IMR-90 (cell line): ENCODE measurements at regions not wholly inside any gene's neighbourhood (a gene's known extent, or its start where the extent isn't known, plus 50 kb on each side); places are given as distances from the start of the nearest gene placed in this dataset.

Experiments used
- ATAC-seq: fragments of 200-7000 bp; cut with Tn5 transposase; 2 replicates; pipeline ENCODE4 v1.9.1; 2020; ENCODE audit warnings: low read depth, mild to moderate bottlenecking, moderate library complexity
- BruUV-seq: library from RNA; stranded (reverse); fragments of 400-500 nt; replicated peaks from 2 replicates; lab custom pipeline; 2021; lab: Mats Ljungman, UMichigan
- CTCF ChIA-PET: fragments of 300-600 bp; formaldehyde crosslinking; extraction: SDS; loops from one replicate; lab custom pipeline; 2021; ENCODE audit warnings: antibody characterized with exemption; lab: Yijun Ruan, JAX
- POLR2A ChIA-PET: fragments of 300-600 bp; sonication (Branson Sonifier 250); formaldehyde crosslinking; loops from one replicate; lab custom pipeline; 2022; ENCODE audit warnings: antibody characterized with exemption; ENCODE audit not compliant: unreplicated experiment; lab: Charles Lee
- DNase-seq: peaks from one replicate; pipeline ENCODE4 v3.0.0; 2013
- H2AFZ ChIP-seq: replicated peaks from 2 replicates; pipeline ENCODE3; 2013; ENCODE audit warnings: low read length, mild to moderate bottlenecking; ENCODE audit not compliant: poor library complexity
- H2AK5ac ChIP-seq: 2 replicates; pipeline ENCODE4 v1.6.1; 2013; ENCODE audit warnings: low read depth, low read length, inconsistent platforms
- H2AK9ac ChIP-seq: replicated peaks from 2 replicates; pipeline ENCODE3; 2013; ENCODE audit warnings: mild to moderate bottlenecking, low read depth, low read length, moderate library complexity; ENCODE audit not compliant: poor library complexity
- H2BK120ac ChIP-seq: 2 replicates; pipeline ENCODE4 v1.6.1; 2013; ENCODE audit warnings: low read depth, low read length, inconsistent platforms
- H2BK15ac ChIP-seq: 3 replicates; pipeline ENCODE4 v1.6.1; 2013; ENCODE audit warnings: low read depth, low read length, inconsistent platforms
- H2BK20ac ChIP-seq: 2 replicates; pipeline ENCODE4 v1.6.1; 2013; ENCODE audit warnings: low read depth, mild to moderate bottlenecking, inconsistent platforms, low read length, moderate library complexity
- H2BK5ac ChIP-seq: 2 replicates; pipeline ENCODE4 v1.6.1; 2013; ENCODE audit warnings: mild to moderate bottlenecking, low read depth, low read length, inconsistent platforms; ENCODE audit not compliant: poor library complexity, severe bottlenecking
- H3K14ac ChIP-seq: replicated peaks from 2 replicates; pipeline ENCODE4 v1.6.1; 2013; ENCODE audit warnings: low read depth, low read length, inconsistent platforms
- H3K18ac ChIP-seq: 2 replicates; pipeline ENCODE4 v1.6.1; 2013; ENCODE audit warnings: low read depth, low read length, control low read depth
- H3K23ac ChIP-seq: 2 replicates; pipeline ENCODE4 v1.6.1; 2013; ENCODE audit warnings: low read depth, low read length, inconsistent platforms
- H3K27ac ChIP-seq: 2 replicates; pipeline ENCODE4 v1.5.1; 2013; ENCODE audit warnings: mild to moderate bottlenecking, control low read depth, low read length; ENCODE audit not compliant: insufficient read depth
- H3K27me3 ChIP-seq: 2 replicates; pipeline ENCODE4 v1.6.1; 2013; ENCODE audit warnings: low read length; ENCODE audit not compliant: control insufficient read depth, insufficient read depth
- H3K36me3 ChIP-seq: 2 replicates; pipeline ENCODE4 v1.6.1; 2013; ENCODE audit warnings: low read length, mixed read lengths; ENCODE audit not compliant: control insufficient read depth, insufficient read depth
- H3K4ac ChIP-seq: 2 replicates; pipeline ENCODE4 v1.6.1; 2013; ENCODE audit warnings: low read depth, low read length, inconsistent platforms
- H3K4me1 ChIP-seq: 2 replicates; pipeline ENCODE4 v1.6.1; 2013; ENCODE audit warnings: low read length, mixed read lengths; ENCODE audit not compliant: control insufficient read depth, insufficient read depth
- H3K4me2 ChIP-seq: 2 replicates; pipeline ENCODE4 v1.6.1; 2013; ENCODE audit warnings: low read depth, mild to moderate bottlenecking, control low read depth, low read length, moderate library complexity
- H3K4me3 ChIP-seq: 2 replicates; pipeline ENCODE4 v1.5.1; 2013; ENCODE audit warnings: low read depth, mild to moderate bottlenecking, control low read depth, low read length, moderate library complexity; ENCODE audit not compliant: insufficient read depth
- H3K56ac ChIP-seq: 2 replicates; pipeline ENCODE4 v1.6.1; 2013; ENCODE audit warnings: low read length, inconsistent platforms; ENCODE audit not compliant: insufficient read depth; ENCODE audit errors: extremely low read depth
- H3K79me1 ChIP-seq, 2 experiments: 2 replicates each; pipeline ENCODE4 v1.6.1; 2013; ENCODE audit warnings: low read length in 2 of 2, inconsistent platforms in 1 of 2, low read depth in 1 of 2
- H3K9ac ChIP-seq: 2 replicates; pipeline ENCODE4 v1.6.1; 2013; ENCODE audit warnings: low read depth, low read length, control low read depth
- H3K9me1 ChIP-seq: 2 replicates; pipeline ENCODE4 v1.6.1; 2013; ENCODE audit warnings: low read length, inconsistent platforms; ENCODE audit not compliant: insufficient read depth
- H3K9me3 ChIP-seq: 2 replicates; pipeline ENCODE4 v1.6.1; 2013; ENCODE audit warnings: low read length; ENCODE audit not compliant: control insufficient read depth, insufficient read depth
- H4K20me1 ChIP-seq: 2 replicates; pipeline ENCODE4 v1.6.1; 2013; ENCODE audit warnings: low read length, inconsistent platforms; ENCODE audit not compliant: insufficient read depth
- H4K5ac ChIP-seq: 2 replicates; pipeline ENCODE4 v1.6.1; 2013; ENCODE audit warnings: mild to moderate bottlenecking, low read depth, low read length, control low read depth
- H4K8ac ChIP-seq, 2 experiments: 2 replicates each; pipeline ENCODE4 v1.6.1; 2013; ENCODE audit warnings: low read depth in 2 of 2, low read length in 2 of 2, control low read depth in 1 of 2, inconsistent platforms in 1 of 2
- H4K91ac ChIP-seq: 2 replicates; pipeline ENCODE4 v1.6.1; 2013; ENCODE audit warnings: low read depth, low read length, inconsistent platforms; ENCODE audit not compliant: insufficient read depth
- MXI1 ChIP-seq: IDR thresholded peaks from 2 replicates; pipeline ENCODE4 v1.6.1; 2012; ENCODE audit warnings: low read depth, mild to moderate bottlenecking, low read length, moderate library complexity, borderline replicate concordance
- NFE2L2 ChIP-seq: fragments of 150-350 bp; IDR thresholded peaks from 2 replicates; pipeline ENCODE4 v1.6.1; 2016; ENCODE audit warnings: low read depth, mild to moderate bottlenecking, low read length
- RCOR1 ChIP-seq: IDR thresholded peaks from 2 replicates; pipeline ENCODE4 v1.6.1; 2012; ENCODE audit warnings: mild to moderate bottlenecking, low read length, improper control_type of control experiment; ENCODE audit not compliant: insufficient replicate concordance
- RFX5 ChIP-seq: IDR thresholded peaks from 2 replicates; pipeline ENCODE4 v1.8.0; 2012; ENCODE audit warnings: low read depth, mild to moderate bottlenecking, low read length, moderate library complexity
- WGBS, 2 experiments: methylation state at CpG; one replicate each; pipeline versions ENCODE4 v1.1.5 to v1.1.7; 2013; ENCODE audit warnings: missing lambda C conversion rate in 2 of 2; ENCODE audit not compliant: insufficient read length in 1 of 2; ENCODE audit errors: extremely low coverage in 2 of 2; 5-methylcytosine and 5-hydroxymethylcytosine counted together
- dilution Hi-C: fragments of 300-500 bp; cut with HindIII; formaldehyde crosslinking; loops from one replicate; pipeline ENCODE4 v1.14.3; 2018; ENCODE audit warnings: low sequenced_read_pairs; ENCODE audit not compliant: unreplicated experiment
- in situ Hi-C: fragments of 300-500 bp; cut with MboI; formaldehyde crosslinking; loops from 3 replicates; pipeline ENCODE4 v1.14.3; 2019; ENCODE audit warnings: low sequenced_read_pairs, inconsistent platforms, mixed read lengths
- intact Hi-C: fragments of 100-400 bp; cut with micrococcal nuclease; formaldehyde crosslinking; loops from 2 replicates; pipeline ENCODE4 v1.10.0; 2022
- TF ChIP-seq, protein P1 (sequence below): fragments of 150-350 bp; IDR thresholded peaks from 2 replicates; pipeline ENCODE4 v1.6.1; 2016; ENCODE audit warnings: low read depth, mild to moderate bottlenecking, low read length, moderate library complexity, borderline replicate concordance

DNA sequence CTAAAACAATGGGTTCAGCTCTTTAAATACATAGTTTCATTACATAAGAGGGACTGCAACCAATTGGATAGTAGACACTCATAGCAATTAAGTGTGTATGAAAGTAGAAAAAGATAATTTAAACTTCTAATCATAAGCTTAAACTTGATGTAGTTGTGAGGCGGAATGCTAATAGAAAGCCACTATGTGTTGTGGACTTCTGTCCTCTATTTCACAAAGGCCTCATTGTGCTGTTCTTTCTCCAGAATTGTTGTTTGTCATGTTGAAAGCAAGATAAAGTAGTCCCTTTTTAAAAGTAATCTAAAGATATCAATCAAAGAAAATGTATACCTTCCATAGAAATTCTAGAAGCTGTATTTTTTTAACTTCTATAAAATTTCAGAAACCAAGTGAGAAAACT is 329.4 kb downstream of the KLHL4 start:
- no peak overlapping the region for H2BK20ac ChIP-seq
- TF ChIP-seq RFX5 (no peak), MXI1 (no peak), NFE2L2 (no peak), RCOR1 (no peak)
- TF ChIP-seq, protein P1, sequence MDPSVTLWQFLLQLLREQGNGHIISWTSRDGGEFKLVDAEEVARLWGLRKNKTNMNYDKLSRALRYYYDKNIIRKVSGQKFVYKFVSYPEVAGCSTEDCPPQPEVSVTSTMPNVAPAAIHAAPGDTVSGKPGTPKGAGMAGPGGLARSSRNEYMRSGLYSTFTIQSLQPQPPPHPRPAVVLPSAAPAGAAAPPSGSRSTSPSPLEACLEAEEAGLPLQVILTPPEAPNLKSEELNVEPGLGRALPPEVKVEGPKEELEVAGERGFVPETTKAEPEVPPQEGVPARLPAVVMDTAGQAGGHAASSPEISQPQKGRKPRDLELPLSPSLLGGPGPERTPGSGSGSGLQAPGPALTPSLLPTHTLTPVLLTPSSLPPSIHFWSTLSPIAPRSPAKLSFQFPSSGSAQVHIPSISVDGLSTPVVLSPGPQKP = no peak
- H3K9ac ChIP-seq = no peak overlapping the region
- CTCF ChIA-PET = no interaction called here
- no peak overlapping the region for H3K4me3 ChIP-seq
- peaks cover 1% of the 10 kb centered on the region; the same call in 1 of the 2 replicates for H3K9me3 ChIP-seq
- no peak overlapping the region for H2BK120ac ChIP-seq
- H2BK5ac ChIP-seq = no peak overlapping the region
- no peak overlapping the region for H3K56ac ChIP-seq
- no CpG with 5 or more reads among the region's 1 CpG for WGBS, 2 experiments
- POLR2A ChIA-PET = no interaction called here
- dilution Hi-C loops = no loop called here
- no peak overlapping the region for H3K23ac ChIP-seq
- H4K5ac ChIP-seq = no peak overlapping the region
- H2BK15ac ChIP-seq = no peak overlapping the region
- no peaks in the 10 kb centered on the region for H3K9me1 ChIP-seq
- no peak overlapping the region for H2AK9ac ChIP-seq
- H3K14ac ChIP-seq = no peak overlapping the region
- H3K18ac ChIP-seq = no peak overlapping the region
- no peak overlapping the region for H4K91ac ChIP-seq
- no peaks in the 10 kb centered on the region for H4K20me1 ChIP-seq
- no peak overlapping the region for H3K4me2 ChIP-seq
- ATAC-seq (no peak), DNase-seq (no peak)
- no peak overlapping the region for H2AFZ ChIP-seq
- no TSS peak for BruUV-seq
- no peak overlapping the region for H2AK5ac ChIP-seq
- no peaks in the 10 kb centered on the region for H3K36me3 ChIP-seq
- no peak overlapping the region for H4K8ac ChIP-seq
- H3K27ac ChIP-seq = no peak overlapping the region
- intact Hi-C loops = no loop called here
- H3K79me1 ChIP-seq = no peaks in the 10 kb centered on the region
- in situ Hi-C loops = no loop called here
- H3K4ac ChIP-seq = no peak overlapping the region
- H3K4me1 ChIP-seq = no peaks in the 10 kb centered on the region
- H3K27me3 ChIP-seq = no peaks in the 10 kb centered on the region
